HFFc6 (cell line): ENCODE measurements at regions not wholly inside any gene's neighbourhood (a gene's known extent, or its start where the extent isn't known, plus 50 kb on each side); places are given as distances from the start of the nearest gene placed in this dataset.

ENCODE experiments used
- DNase-seq: peaks from one replicate; pipeline ENCODE4 v3.0.0-alpha.2; 2018
- H3K27ac Mint-ChIP-seq: 2 replicates; pipeline ENCODE4 v1.8.0; 2020; ENCODE audit warnings: mild to moderate bottlenecking, mixed read lengths
- H3K27me3 Mint-ChIP-seq: 2 replicates; pipeline ENCODE4 v1.8.0; 2021; ENCODE audit warnings: mild to moderate bottlenecking, moderate library complexity, mixed read lengths; ENCODE audit not compliant: insufficient read depth
- H3K36me3 Mint-ChIP-seq: 2 replicates; pipeline ENCODE4 v1.8.0; 2021; ENCODE audit warnings: low read depth, mixed read lengths
- H3K4me1 Mint-ChIP-seq: 2 replicates; pipeline ENCODE4 v1.8.0; 2020; ENCODE audit warnings: low read depth, mixed read lengths
- H3K4me3 Mint-ChIP-seq: 2 replicates; pipeline ENCODE4 v1.8.0; 2020; ENCODE audit warnings: mild to moderate bottlenecking, moderate library complexity, mixed read lengths
- H3K9me3 Mint-ChIP-seq: 2 replicates; pipeline ENCODE4 v1.8.0; 2020; ENCODE audit warnings: mild to moderate bottlenecking, mixed read lengths
- TF ChIP-seq, protein P1 (sequence below): fragments of 200-600 bp; sonication (generic); IDR thresholded peaks from 2 replicates; pipeline ENCODE4 v1.5.0; 2021; ENCODE audit warnings: antibody characterized with exemption, mild to moderate bottlenecking

GRCh38 chr13:50187352-50188029, 172.2 kb downstream of the KCNRG start:
- DNase-seq: no peak
- H3K36me3 Mint-ChIP-seq: no peaks in the 10 kb centered on the region
- TF ChIP-seq, protein P1, sequence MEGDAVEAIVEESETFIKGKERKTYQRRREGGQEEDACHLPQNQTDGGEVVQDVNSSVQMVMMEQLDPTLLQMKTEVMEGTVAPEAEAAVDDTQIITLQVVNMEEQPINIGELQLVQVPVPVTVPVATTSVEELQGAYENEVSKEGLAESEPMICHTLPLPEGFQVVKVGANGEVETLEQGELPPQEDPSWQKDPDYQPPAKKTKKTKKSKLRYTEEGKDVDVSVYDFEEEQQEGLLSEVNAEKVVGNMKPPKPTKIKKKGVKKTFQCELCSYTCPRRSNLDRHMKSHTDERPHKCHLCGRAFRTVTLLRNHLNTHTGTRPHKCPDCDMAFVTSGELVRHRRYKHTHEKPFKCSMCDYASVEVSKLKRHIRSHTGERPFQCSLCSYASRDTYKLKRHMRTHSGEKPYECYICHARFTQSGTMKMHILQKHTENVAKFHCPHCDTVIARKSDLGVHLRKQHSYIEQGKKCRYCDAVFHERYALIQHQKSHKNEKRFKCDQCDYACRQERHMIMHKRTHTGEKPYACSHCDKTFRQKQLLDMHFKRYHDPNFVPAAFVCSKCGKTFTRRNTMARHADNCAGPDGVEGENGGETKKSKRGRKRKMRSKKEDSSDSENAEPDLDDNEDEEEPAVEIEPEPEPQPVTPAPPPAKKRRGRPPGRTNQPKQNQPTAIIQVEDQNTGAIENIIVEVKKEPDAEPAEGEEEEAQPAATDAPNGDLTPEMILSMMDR: no peak
- no peak overlapping the region for H3K27ac Mint-ChIP-seq
- H3K27me3 Mint-ChIP-seq: peaks cover 5% of the 10 kb centered on the region; the same call in 1 of the 2 replicates
- peaks cover 4% of the 10 kb centered on the region for H3K9me3 Mint-ChIP-seq
- H3K4me3 Mint-ChIP-seq: no peak overlapping the region
- H3K4me1 Mint-ChIP-seq: no peaks in the 10 kb centered on the region

- no peaks in the 10 kb centered on the region for H3K4me1 Mint-ChIP-seq
- H3K9me3 Mint-ChIP-seq: peaks cover 4% of the 10 kb centered on the region
Measured at GRCh38 chr13:50188696-50189095, 173.5 kb downstream of the KCNRG start.

DNA sequence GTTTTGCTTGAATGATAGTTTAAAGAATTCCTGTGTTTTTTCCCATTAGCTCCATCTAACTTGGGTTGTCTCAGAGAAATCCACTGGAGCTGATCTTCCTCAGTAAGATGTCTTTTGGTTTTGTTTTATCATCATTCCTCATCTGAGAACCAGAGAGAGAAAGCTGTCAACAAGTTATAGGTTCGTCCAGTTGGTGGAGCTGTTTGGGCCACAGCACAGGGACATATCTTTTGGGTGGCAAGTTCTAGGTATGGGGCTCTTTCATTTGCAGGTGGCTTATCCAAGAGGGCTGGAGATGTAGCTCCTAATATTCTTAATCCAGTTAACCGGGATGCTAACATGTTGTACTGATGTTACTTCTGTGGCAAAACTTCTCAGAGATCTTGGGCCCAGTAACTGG, 174.2 kb downstream of the KCNRG start:
- DNase-seq: no peak
- Mint-ChIP-seq H3K4me3 (no peak overlapping the region), H3K4me1 (no peaks in the 10 kb centered on the region), H3K27ac (no peak overlapping the region), H3K36me3 (no peaks in the 10 kb centered on the region), H3K9me3 (peaks cover 4% of the 10 kb centered on the region), H3K27me3 (peaks cover 5% of the 10 kb centered on the region; the same call in 1 of the 2 replicates)
- TF ChIP-seq, protein P1: peak; percentile 24; the same call in 1 of the 2 replicates

More at GRCh38 chr13:50188696-50189095, 173.5 kb downstream of the KCNRG start:
- Mint-ChIP-seq H3K36me3 (no peaks in the 10 kb centered on the region), H3K27ac (no peak overlapping the region), H3K27me3 (peaks cover 5% of the 10 kb centered on the region; the same call in 1 of the 2 replicates), H3K4me3 (no peak overlapping the region)
- TF ChIP-seq, protein P1: no peak
- DNase-seq: no peak

DNA sequence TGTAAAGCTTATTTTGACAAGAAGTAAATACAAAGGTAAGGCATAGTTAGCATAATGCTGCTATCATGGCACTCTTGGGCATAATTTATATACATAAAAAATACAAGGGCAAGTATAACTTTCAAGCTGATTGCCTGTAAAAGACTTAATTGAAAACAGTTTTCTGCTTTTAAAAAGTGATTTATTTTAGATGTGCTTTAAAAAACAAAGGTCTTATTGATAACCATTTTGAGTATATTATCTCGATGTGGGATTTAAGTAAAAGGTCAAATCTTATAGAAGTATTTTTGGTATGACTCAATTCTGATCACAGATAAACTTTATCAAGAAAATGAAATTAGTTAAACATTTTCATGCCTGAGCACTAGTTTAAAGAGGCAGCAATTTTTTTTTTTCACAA, 175.8 kb downstream of the KCNRG start:
- no peak overlapping the region for H3K4me3 Mint-ChIP-seq
- H3K27ac Mint-ChIP-seq: no peak overlapping the region
- peaks cover 6% of the 10 kb centered on the region; the same call in 1 of the 2 replicates for H3K27me3 Mint-ChIP-seq
- no peaks in the 10 kb centered on the region for H3K36me3 Mint-ChIP-seq
- no peak for DNase-seq
- TF ChIP-seq, protein P1: no peak
- no peaks in the 10 kb centered on the region for H3K9me3 Mint-ChIP-seq
- no peaks in the 10 kb centered on the region for H3K4me1 Mint-ChIP-seq

DNA sequence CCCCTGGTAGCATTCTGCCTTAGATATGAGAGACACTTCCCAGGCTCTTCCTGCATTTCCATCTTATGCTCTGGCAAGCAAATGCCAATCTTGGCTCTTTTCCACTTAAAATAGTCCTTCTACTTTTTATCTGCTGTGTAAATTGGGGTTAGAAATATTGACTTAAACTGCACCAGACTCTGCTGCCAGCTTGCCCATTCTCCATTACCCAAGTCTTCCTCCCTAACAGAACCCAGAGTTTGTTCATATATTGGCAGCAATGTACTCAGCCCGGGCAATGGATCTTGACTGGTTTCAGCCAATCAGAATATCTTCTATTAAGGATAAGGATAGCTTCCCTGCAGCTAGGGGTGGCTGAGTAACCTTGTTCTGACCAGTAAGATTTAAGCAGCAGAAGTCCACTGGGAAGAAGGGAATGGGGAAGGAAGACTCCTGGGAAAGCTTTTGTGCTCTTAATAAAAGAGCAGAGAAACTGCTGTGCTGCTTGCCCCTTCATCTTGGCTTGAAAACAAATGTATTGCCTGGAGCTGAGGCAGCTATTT, 177.1 kb downstream of the KCNRG start:
- Mint-ChIP-seq H3K9me3 (no peaks in the 10 kb centered on the region), H3K27me3 (peaks cover 8% of the 10 kb centered on the region), H3K4me1 (no peaks in the 10 kb centered on the region), H3K4me3 (no peak overlapping the region), H3K27ac (no peak overlapping the region), H3K36me3 (no peaks in the 10 kb centered on the region)
- TF ChIP-seq, protein P1: no peak
- no peak for DNase-seq
